Activated CD4-positive, alpha-beta memory T cell treated with anti-CD3 and anti-CD28 coated beads for 36 hours (primary cell): ENCODE measurements at regions not wholly inside any gene's neighbourhood (a gene's known extent, or its start where the extent isn't known, plus 50 kb on each side); places are given as distances from the start of the nearest gene placed in this dataset.

Experiments
- CTCF ChIA-PET: fragments of 350-600 bp; sonication (Branson Sonifier 250); formaldehyde crosslinking; loops from one replicate; lab custom pipeline; 2021; ENCODE audit warnings: antibody characterized with exemption, inconsistent platforms; lab: Charles Lee
- POLR2A ChIA-PET: fragments of 350-600 bp; sonication (Branson Sonifier 250); formaldehyde crosslinking; loops from one replicate; lab custom pipeline; 2021; ENCODE audit warnings: antibody characterized with exemption; lab: Charles Lee
- DNase-seq: peaks from one replicate; pipeline ENCODE4 v3.0.0-alpha.2; 2020
- H3K27ac Mint-ChIP-seq: one replicate; pipeline ENCODE4 v1.8.0; 2021; ENCODE audit warnings: mixed read lengths
- H3K27me3 Mint-ChIP-seq: one replicate; pipeline ENCODE4 v1.8.0; 2021; ENCODE audit warnings: mixed read lengths
- H3K36me3 Mint-ChIP-seq: one replicate; pipeline ENCODE4 v1.8.0; 2021; ENCODE audit warnings: mixed read lengths
- H3K4me1 Mint-ChIP-seq: one replicate; pipeline ENCODE4 v1.8.0; 2021; ENCODE audit warnings: low read depth, mixed read lengths
- H3K4me3 Mint-ChIP-seq: one replicate; pipeline ENCODE4 v1.8.0; 2021; ENCODE audit warnings: mild to moderate bottlenecking, mixed read lengths
- H3K9me3 Mint-ChIP-seq: one replicate; pipeline ENCODE4 v1.8.0; 2021; ENCODE audit warnings: mixed read lengths
- intact Hi-C: fragments of 100-400 bp; cut with micrococcal nuclease; formaldehyde crosslinking; loops from one replicate; pipeline ENCODE4 v1.15.1; 2023

DNA sequence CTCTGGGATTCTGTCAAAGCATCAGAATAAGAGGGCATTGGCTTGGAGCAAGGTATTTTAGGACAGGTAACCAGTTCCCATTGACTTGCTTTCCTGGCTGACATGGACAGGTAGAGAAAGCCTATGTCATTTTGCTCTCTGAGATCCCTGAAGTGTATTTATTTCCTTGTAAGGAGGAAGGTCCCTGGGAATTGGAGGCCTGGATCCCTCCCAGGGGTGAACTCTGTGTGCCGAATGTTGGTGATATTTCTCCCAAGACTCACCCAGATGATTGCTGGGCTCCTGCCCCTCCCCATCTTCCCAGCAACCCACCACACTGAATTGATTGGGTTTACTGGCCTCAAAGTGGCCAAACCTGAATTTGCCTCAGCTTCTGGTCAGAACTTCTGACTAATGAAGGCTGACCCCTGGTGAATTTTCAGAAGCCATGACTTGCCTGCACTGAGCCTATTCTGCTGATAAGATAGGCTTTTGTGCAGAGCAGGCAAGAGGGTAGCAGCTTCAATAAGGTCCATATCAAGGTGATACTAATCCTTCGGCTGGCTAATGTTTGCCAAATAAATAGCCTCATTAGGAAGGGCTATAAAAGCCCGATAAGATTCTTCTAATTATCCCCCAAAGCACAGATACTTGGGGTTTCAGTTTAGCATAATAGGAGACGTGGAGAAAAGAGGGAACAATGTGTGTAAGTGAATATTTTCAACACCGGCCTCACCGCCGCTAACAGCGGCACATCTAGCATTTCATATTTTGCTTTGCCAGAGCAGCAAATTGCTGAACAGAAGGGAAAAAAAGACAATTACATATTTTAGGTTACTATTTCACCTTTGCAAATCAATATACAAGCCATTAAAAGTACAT is 152.9 kb upstream of the PITX1 start:
- peaks cover 7% of the 10 kb centered on the region for H3K4me1 Mint-ChIP-seq
- H3K27me3 Mint-ChIP-seq: peaks cover 17% of the 10 kb centered on the region
- DNase-seq: no peak
- H3K9me3 Mint-ChIP-seq: no peaks in the 10 kb centered on the region
- intact Hi-C loops: no loop called here
- H3K36me3 Mint-ChIP-seq: no peaks in the 10 kb centered on the region
- no peak overlapping the region for H3K4me3 Mint-ChIP-seq
- H3K27ac Mint-ChIP-seq: no peak overlapping the region
- ChIA-PET POLR2A (no interaction called here), CTCF (no interaction called here)

- Mint-ChIP-seq H3K27me3 (peaks cover 11% of the 10 kb centered on the region), H3K27ac (no peak overlapping the region), H3K4me3 (no peak overlapping the region), H3K4me1 (peaks cover under 1% of the 10 kb centered on the region), H3K9me3 (no peaks in the 10 kb centered on the region), H3K36me3 (no peaks in the 10 kb centered on the region)
- no peak for DNase-seq
- CTCF ChIA-PET: no interaction called here
- intact Hi-C loops: no loop called here
- POLR2A ChIA-PET: no interaction called here
Observed at GRCh38 chr5:135185481-135186065, 151.5 kb upstream of the PITX1 start.

DNA sequence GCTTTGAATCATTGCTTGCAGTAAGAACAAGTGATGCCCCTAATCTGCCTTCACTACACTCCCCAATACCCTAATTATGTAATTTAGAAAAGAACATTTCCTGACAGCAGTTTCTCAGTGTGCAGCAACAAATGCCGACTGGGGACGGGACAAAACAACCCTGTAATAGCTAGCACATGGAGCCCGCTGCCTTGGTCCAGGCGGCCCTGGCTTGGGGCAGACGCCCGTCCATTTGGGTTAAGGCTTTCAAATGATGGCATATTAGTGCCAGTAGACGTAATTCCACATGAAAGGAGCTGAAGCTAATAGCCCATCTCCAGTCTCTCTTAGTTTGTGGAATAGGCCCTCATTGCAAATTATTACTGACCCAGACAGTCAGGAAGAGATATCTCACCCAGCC is 150.6 kb upstream of the PITX1 start:
- Mint-ChIP-seq H3K36me3 (no peaks in the 10 kb centered on the region), H3K4me1 (no peaks in the 10 kb centered on the region), H3K27ac (no peak overlapping the region), H3K9me3 (no peaks in the 10 kb centered on the region), H3K27me3 (peaks cover 6% of the 10 kb centered on the region), H3K4me3 (no peak overlapping the region)
- intact Hi-C loops: no loop called here
- ChIA-PET CTCF (interaction anchor here (0.7 kb wide), 1 partner anchor 18 kb away, joined by 3 read pairs; no protein-coding TSS in a partner anchor), POLR2A (no interaction called here)
- DNase-seq: no peak

GRCh38 chr5:135183464-135183863 is 149.4 kb upstream of the PITX1 start:
- H3K4me1 Mint-ChIP-seq: no peaks in the 10 kb centered on the region
- H3K4me3 Mint-ChIP-seq: no peak overlapping the region
- DNase-seq: no peak
- no peaks in the 10 kb centered on the region for H3K9me3 Mint-ChIP-seq
- no peak overlapping the region for H3K27ac Mint-ChIP-seq
- ChIA-PET POLR2A (no interaction called here), CTCF (interaction anchor here (0.6 kb wide), 1 partner anchor 20 kb away, joined by 3 read pairs; no protein-coding TSS in a partner anchor)
- peaks cover 2% of the 10 kb centered on the region for H3K27me3 Mint-ChIP-seq
- H3K36me3 Mint-ChIP-seq: no peaks in the 10 kb centered on the region
- intact Hi-C loops: no loop called here

GRCh38 chr5:135182675-135183074 is 148.6 kb upstream of the PITX1 start:
- no peaks in the 10 kb centered on the region for H3K36me3 Mint-ChIP-seq
- peaks cover 2% of the 10 kb centered on the region for H3K27me3 Mint-ChIP-seq
- no peak overlapping the region for H3K27ac Mint-ChIP-seq
- intact Hi-C loops: no loop called here
- H3K4me3 Mint-ChIP-seq: no peak overlapping the region
- H3K9me3 Mint-ChIP-seq: no peaks in the 10 kb centered on the region
- no peak for DNase-seq
- H3K4me1 Mint-ChIP-seq: no peaks in the 10 kb centered on the region
- ChIA-PET POLR2A (no interaction called here), CTCF (no interaction called here)

DNA sequence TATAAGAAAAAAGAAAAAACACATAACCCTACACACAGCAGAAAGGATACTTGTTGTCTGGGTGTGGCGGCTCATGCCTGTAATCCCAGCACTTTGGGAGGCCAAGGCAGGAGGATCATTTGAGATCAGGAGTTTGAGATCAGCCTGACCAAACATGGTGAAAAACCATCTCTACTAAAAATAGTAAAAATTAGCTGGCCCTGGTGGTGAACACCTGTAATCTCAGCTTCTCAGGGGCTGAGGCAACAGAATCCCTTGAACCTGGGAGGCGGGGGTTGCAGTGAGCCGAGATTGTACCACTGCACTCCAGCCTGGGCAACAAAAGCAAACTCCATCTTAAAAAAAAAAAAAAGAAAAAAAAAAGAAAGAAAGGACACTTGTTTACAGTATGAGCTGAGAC is 147.6 kb upstream of the PITX1 start:
- no peaks in the 10 kb centered on the region for H3K36me3 Mint-ChIP-seq

DNA sequence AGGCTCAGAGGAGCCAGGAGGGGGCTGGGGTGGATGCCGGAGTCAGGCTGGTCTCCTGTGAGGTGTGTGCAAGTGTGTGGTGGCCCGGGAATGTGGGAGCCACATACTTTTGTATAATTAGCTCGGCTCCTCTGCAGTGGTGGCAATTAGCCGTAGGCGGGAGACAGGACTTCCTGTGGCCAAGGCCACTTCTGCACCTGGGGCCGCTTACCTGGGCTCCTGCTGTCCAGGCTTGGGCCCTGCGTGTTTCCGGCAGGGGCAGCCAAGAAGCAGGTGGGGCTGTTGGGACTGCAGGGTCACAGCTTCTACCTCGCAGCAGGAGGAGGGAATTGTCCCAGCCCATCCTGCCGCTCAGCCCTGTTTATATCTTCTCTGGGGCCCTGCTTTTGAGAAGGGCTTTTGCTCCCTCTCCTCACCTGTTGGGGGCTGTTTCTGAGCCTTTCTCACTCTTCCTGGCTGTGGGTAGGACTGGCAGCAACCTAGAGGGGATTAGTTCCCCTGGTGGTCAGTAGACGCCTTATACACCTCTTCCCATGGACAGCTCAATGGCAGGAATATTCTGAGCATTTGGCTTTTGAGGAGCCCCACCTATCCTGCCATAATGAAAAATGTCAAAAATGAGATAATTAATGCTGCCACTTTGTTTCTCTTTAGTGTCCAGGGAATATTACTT is 145.4 kb upstream of the PITX1 start:
- CTCF ChIA-PET: interaction anchor here (1.1 kb wide), 1 partner anchor 12 kb away, joined by 4 read pairs; no protein-coding TSS in a partner anchor

More for the DNA sequence above, 147.6 kb upstream of the PITX1 start:
- CTCF ChIA-PET: no interaction called here
- POLR2A ChIA-PET: no interaction called here
- H3K4me1 Mint-ChIP-seq: no peaks in the 10 kb centered on the region
- DNase-seq: no peak
- H3K4me3 Mint-ChIP-seq: no peak overlapping the region
- no peaks in the 10 kb centered on the region for H3K9me3 Mint-ChIP-seq
- intact Hi-C loops: no loop called here
- no peak overlapping the region for H3K27ac Mint-ChIP-seq
- peaks cover 2% of the 10 kb centered on the region for H3K27me3 Mint-ChIP-seq

DNA sequence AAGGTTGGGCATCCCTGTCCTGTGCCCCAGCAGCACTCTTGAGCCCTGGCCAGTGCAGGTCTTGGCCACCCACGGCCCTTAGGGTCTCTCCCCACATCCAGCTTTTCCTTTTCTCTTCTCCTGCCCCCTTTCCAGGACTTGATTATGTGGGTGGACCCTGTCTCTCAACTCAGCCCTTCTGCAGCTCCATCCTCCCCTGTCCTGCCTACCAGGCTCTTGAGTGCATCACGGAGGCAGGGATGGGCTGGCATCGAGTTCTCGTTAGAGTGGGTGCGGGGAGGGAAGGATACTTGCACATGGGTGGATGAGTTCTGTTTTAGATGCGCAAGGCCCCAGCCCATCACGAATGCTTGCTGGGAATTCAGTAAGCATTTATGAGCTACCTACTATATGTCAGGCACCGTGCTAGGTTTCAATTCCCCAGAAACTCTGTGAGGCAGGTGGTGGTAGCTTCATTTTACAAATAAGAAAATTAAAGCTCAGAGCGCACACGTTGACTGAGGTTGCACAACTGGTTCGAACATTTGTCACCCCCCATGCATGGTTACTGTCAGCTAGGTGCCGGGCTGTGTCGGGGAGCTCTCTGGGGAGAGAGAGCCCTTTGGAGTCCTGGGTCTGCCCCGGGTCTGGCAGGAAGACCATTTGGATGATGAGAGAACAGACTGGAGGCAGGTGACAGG is 144.6 kb upstream of the PITX1 start:
- H3K4me3 Mint-ChIP-seq: no peak overlapping the region
- H3K4me1 Mint-ChIP-seq: no peaks in the 10 kb centered on the region
- H3K36me3 Mint-ChIP-seq: no peaks in the 10 kb centered on the region
- DNase-seq: no peak
- intact Hi-C loops: no loop called here
- no peak overlapping the region for H3K27ac Mint-ChIP-seq
- ChIA-PET CTCF (interaction anchor here (1.1 kb wide), 1 partner anchor 13 kb away, joined by 4 read pairs; no protein-coding TSS in a partner anchor), POLR2A (no interaction called here)
- H3K27me3 Mint-ChIP-seq: peaks cover 5% of the 10 kb centered on the region
- H3K9me3 Mint-ChIP-seq: no peaks in the 10 kb centered on the region

More for the DNA sequence above, 145.4 kb upstream of the PITX1 start:
- H3K4me3 Mint-ChIP-seq: no peak overlapping the region
- DNase-seq: no peak
- POLR2A ChIA-PET: no interaction called here
- H3K9me3 Mint-ChIP-seq: no peaks in the 10 kb centered on the region
- no peaks in the 10 kb centered on the region for H3K36me3 Mint-ChIP-seq
- intact Hi-C loops: no loop called here
- H3K4me1 Mint-ChIP-seq: no peaks in the 10 kb centered on the region
- H3K27me3 Mint-ChIP-seq: peaks cover 3% of the 10 kb centered on the region
- no peak overlapping the region for H3K27ac Mint-ChIP-seq

- H3K36me3 Mint-ChIP-seq: no peaks in the 10 kb centered on the region
- ChIA-PET CTCF (no interaction called here), POLR2A (no interaction called here)
- H3K9me3 Mint-ChIP-seq: no peaks in the 10 kb centered on the region
- no peak overlapping the region for H3K4me3 Mint-ChIP-seq
- no peak overlapping the region for H3K27ac Mint-ChIP-seq
- H3K27me3 Mint-ChIP-seq: peaks cover 7% of the 10 kb centered on the region
- no peak for DNase-seq
- no peaks in the 10 kb centered on the region for H3K4me1 Mint-ChIP-seq
- intact Hi-C loops: no loop called here
Observed at GRCh38 chr5:135177591-135177990, 143.6 kb upstream of the PITX1 start.

DNA sequence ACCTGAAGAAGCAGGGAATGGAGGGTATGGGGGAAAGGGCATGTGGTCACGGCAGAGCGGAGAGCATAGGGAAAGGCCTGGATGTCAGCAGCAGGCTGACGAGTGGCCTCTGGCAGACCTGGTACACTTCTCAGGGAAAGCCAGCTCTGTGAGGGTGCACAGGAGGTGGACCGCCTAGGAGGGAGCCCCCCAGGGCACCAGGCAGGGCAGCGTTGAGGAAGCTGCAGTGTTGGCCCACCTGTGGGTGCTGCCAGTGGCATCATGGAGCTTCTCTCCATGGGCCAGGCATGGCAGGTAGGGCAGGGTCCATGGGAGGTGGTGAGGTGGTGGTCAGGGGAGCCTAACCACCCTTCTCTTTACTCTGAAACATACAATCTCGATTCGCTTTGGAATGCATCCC is 143.0 kb upstream of the PITX1 start:
- ChIA-PET POLR2A (no interaction called here), CTCF (no interaction called here)
- Mint-ChIP-seq H3K27me3 (peaks cover 12% of the 10 kb centered on the region), H3K4me3 (no peak overlapping the region), H3K9me3 (no peaks in the 10 kb centered on the region), H3K36me3 (no peaks in the 10 kb centered on the region), H3K27ac (no peak overlapping the region), H3K4me1 (no peaks in the 10 kb centered on the region)
- intact Hi-C loops: no loop called here
- no peak for DNase-seq

DNA sequence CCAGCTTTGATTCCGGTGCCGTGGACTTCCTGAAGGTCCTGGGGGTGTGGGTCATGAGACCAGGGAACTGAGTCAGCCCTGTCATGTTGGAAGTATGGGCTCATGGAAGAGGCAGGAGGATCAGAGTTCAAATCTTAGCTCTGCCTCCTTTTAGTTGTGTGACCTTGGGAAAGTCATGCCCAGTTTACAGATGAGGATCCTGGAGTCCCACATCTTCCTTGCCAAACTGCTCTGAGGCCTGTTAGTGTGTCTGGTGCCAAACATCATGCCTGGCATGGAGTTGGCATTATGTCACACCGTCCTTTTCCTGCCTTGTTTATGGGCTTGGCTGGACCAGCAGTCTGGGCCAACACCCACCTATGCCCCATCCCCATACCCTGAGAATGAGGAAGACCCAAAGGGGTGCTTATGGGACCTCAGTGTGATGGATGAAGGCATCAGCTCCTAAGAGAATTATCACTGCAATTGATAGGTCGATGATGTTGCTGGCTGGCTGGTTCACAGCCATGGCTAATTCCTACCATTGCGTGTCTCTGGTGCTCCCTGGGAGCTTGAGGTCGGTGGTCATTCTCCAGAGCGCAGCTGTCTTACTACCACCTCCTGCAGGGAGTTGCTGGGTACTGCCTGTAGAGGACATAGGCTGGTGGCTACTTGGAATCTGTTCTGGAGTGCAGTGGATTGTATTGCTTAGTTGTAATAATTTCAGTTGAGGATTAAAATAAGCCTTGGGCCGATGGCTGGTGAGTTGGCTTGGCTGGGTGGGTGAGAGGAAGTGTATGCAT is 140.5 kb upstream of the PITX1 start:
- CTCF ChIA-PET: no interaction called here
- Mint-ChIP-seq H3K27me3 (peaks cover 16% of the 10 kb centered on the region), H3K27ac (no peak overlapping the region), H3K36me3 (no peaks in the 10 kb centered on the region), H3K9me3 (no peaks in the 10 kb centered on the region), H3K4me3 (no peak overlapping the region), H3K4me1 (no peaks in the 10 kb centered on the region)
- no peak for DNase-seq
- intact Hi-C loops: no loop called here
- POLR2A ChIA-PET: no interaction called here
